Tibial artery (tissue), 4 donors: ENCODE measurements at regions not wholly inside any gene's neighbourhood (a gene's known extent, or its start where the extent isn't known, plus 50 kb on each side); places are given as distances from the start of the nearest gene placed in this dataset.
"Not testable (repeated sequence)": the region's sequence is repeated elsewhere in the genome, so short reads cannot be mapped to it uniquely, and the experiment has no call there.

Experiments
- DNase-seq, 2 donors: peaks; one replicate each; pipeline ENCODE4 v3.0.0-alpha.2; 2019
- H3K27ac ChIP-seq, 2 donors: fragments of 200-600 bp; sonication (generic) in 1 of 2; 1 replicate in 1 of 2; 2 replicates in 1 of 2; pipeline ENCODE4 v1.5.1; 2018 to 2019; ENCODE audit warnings: mild to moderate bottlenecking in 1 of 2
- H3K27me3 ChIP-seq, 2 donors: fragments of 200-600 bp; sonication (generic) in 1 of 2; one replicate each; pipeline versions ENCODE4 v1.5.1 to v1.6.0; 2016 to 2019
- H3K36me3 ChIP-seq, 3 donors: fragments of 200-600 bp; sonication (generic) in 2 of 3; one replicate each; pipeline ENCODE4 v1.5.1; 2016 to 2019; ENCODE audit warnings: mild to moderate bottlenecking in 2 of 3
- H3K4me1 ChIP-seq, 4 donors: fragments of 200-600 bp; sonication (generic) in 2 of 4; 1 replicate in 3 of 4; 2 replicates in 1 of 4; pipeline ENCODE4 v1.5.1; 2016 to 2019
- H3K4me3 ChIP-seq, 2 donors: fragments of 200-600 bp; sonication (generic) in 1 of 2; 1 replicate in 1 of 2; 2 replicates in 1 of 2; pipeline ENCODE4 v1.5.1; 2018 to 2019; ENCODE audit warnings: mild to moderate bottlenecking in 2 of 2
- H3K9me3 ChIP-seq, 3 donors: fragments of 200-600 bp; sonication (generic) in 1 of 3; one replicate each; pipeline ENCODE4 v1.5.1; 2016 to 2019
- CTCF ChIP-seq, 2 experiments: fragments of 200-600 bp in 1 of 2; fragments of 450-650 bp in 1 of 2; IDR thresholded peaks; one replicate each; pipeline ENCODE4 v1.5.1; 2017 to 2019; ENCODE audit warnings: antibody characterized with exemption in 2 of 2, mild to moderate bottlenecking in 1 of 2, moderate library complexity in 1 of 2
- intact Hi-C: fragments of 100-400 bp; cut with DNase I; formaldehyde crosslinking; loops from one replicate; pipeline ENCODE4 v1.15.0; 2023; ENCODE audit warnings: low total_unique reads

DNA sequence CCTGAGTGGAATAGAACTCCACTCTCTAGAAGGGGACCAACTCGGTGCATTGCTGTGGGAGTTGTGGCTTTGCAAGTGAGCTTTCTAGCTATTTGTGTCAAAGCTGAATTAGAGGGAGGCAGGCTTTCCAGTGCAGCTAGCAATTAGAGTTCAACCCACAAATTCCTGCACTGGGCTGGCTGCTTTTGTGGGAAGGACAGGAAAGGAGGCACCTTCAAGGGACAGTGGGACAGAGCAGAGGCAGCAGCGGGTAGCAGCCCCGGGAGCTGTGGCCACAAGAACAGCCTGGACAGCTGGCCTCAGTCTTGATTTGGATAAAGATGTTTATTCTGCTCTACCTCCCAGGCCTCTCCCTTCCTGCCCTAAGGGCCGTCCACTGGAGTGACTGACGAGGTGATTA is 83.7 kb upstream of the SLIT3 start:
- no peak overlapping the region for H3K4me3 ChIP-seq
- intact Hi-C loops = no loop called here

GRCh38 chr5:169374761-169375160 is 73.8 kb upstream of the SLIT3 start:
- Histone ChIP-seq H3K27ac (no peak overlapping the region), H3K4me1 (peaks cover 0 to 6% (median 0%) of the 10 kb centered on the region in 4 donors), H3K36me3 (no peaks in the 10 kb centered on the region), H3K27me3 (no peaks in the 10 kb centered on the region), H3K4me3 (no peak overlapping the region), H3K9me3 (no peaks in the 10 kb centered on the region)
- intact Hi-C loops = no loop called here
- no peak for TF ChIP-seq CTCF (IDR thresholded peaks at IDR 0.05)
- no peak for DNase-seq

More for the DNA sequence above, 83.7 kb upstream of the SLIT3 start:
- Histone ChIP-seq H3K27me3 (no peaks in the 10 kb centered on the region), H3K27ac (no peak overlapping the region), H3K9me3 (no peaks in the 10 kb centered on the region), H3K36me3 (no peaks in the 10 kb centered on the region), H3K4me1 (no peaks in the 10 kb centered on the region)
- no peak for TF ChIP-seq CTCF (IDR thresholded peaks at IDR 0.05)
- no peak for DNase-seq

GRCh38 chr5:169374111-169374510 is 73.2 kb upstream of the SLIT3 start:
- Histone ChIP-seq H3K4me1 (peaks cover 0 to 6% (median 0%) of the 10 kb centered on the region in 4 donors), H3K4me3 (no peak overlapping the region)
- no peak for DNase-seq

DNA sequence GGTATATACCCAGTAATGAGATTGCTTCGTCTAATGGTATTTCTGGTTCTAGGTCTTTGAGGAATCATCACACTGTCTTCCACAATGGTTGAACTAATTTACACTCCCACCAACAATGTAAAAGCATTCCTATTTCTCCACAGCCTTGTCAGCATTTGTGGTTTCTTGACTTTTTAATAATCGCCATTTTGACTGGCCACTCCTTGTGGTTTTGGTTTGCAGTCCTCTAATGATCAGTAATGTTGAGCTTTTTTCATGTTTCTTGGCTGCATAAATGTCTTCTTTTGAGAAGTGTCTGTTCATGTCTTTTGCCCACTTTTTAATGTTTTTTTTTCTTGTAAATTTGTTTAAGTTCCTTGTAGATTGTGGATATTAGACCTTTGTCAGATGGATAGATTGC is 70.9 kb upstream of the SLIT3 start:
- H3K36me3 ChIP-seq, H3K4me3 ChIP-seq, H3K27ac ChIP-seq, H3K4me1 ChIP-seq, intact Hi-C loops, H3K27me3 ChIP-seq, DNase-seq, H3K9me3 ChIP-seq: not testable (repeated sequence)

More at GRCh38 chr5:169374111-169374510, 73.2 kb upstream of the SLIT3 start:
- intact Hi-C loops = no loop called here
- no peaks in the 10 kb centered on the region for H3K27me3 ChIP-seq
- TF ChIP-seq CTCF (IDR thresholded peaks at IDR 0.05) = no peak
- no peaks in the 10 kb centered on the region for H3K36me3 ChIP-seq
- H3K9me3 ChIP-seq = no peaks in the 10 kb centered on the region
- no peak overlapping the region for H3K27ac ChIP-seq

DNA sequence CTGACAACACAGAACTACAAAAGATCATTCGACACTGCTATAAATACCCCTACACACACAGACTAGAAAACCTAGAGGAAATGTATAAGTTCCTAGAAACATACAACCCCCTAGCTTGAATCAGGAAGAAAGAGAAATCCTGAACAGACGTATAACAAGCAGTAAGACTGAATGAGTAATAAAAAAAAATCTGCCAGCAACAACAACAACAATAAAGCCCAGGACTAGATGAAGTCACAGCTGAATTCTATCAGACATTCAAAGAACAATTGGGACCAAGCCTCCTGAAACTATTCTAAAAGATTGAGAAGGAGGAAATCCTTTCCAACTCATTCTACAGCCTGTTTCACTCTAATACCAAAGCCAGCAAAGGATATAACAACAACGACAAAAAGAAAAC is 68.2 kb upstream of the SLIT3 start:
- no peaks in the 10 kb centered on the region for H3K9me3 ChIP-seq
- peaks cover 0 to 6% (median 0%) of the 10 kb centered on the region in 4 donors for H3K4me1 ChIP-seq
- no peak for TF ChIP-seq CTCF (IDR thresholded peaks at IDR 0.05)
- no peak overlapping the region for H3K27ac ChIP-seq
- DNase-seq = no peak
- H3K27me3 ChIP-seq = no peaks in the 10 kb centered on the region
- H3K4me3 ChIP-seq = no peak overlapping the region
- intact Hi-C loops = no loop called here
- no peaks in the 10 kb centered on the region for H3K36me3 ChIP-seq

DNA sequence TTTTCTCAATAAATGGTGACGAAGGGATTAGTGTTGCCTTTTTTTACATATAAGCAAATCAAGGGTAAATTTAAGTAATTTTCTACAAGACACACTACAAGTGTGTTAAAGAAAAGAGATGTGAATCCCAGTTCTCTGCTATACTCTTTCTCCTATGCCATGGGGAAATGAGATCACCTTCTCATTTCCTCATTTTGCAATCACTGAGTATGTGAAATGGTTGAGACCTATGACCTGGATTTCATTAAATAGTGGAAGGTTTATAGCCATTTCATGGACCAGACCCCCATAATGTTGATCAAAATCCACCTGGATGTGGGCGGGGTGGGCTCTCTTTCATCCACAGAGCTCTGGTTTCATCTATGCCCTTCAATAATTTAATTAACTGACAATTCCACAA is 66.9 kb upstream of the SLIT3 start:
- intact Hi-C loops = no loop called here

More for the DNA sequence above, 66.9 kb upstream of the SLIT3 start:
- H3K9me3 ChIP-seq = no peaks in the 10 kb centered on the region
- no peak for TF ChIP-seq CTCF (IDR thresholded peaks at IDR 0.05)
- no peaks in the 10 kb centered on the region for H3K36me3 ChIP-seq
- DNase-seq = no peak
- peaks cover 0 to 6% (median 0%) of the 10 kb centered on the region in 4 donors for H3K4me1 ChIP-seq
- no peaks in the 10 kb centered on the region for H3K27me3 ChIP-seq
- no peak overlapping the region for H3K4me3 ChIP-seq
- no peak overlapping the region for H3K27ac ChIP-seq
